ENCODE measurements at regions not wholly inside any gene's neighbourhood (a gene's known extent, or its start where the extent isn't known, plus 50 kb on each side); places are given as distances from the start of the nearest gene placed in this dataset.
"Not testable (repeated sequence)": the region's sequence is repeated elsewhere in the genome, so short reads cannot be mapped to it uniquely, and the experiment has no call there.

DNA sequence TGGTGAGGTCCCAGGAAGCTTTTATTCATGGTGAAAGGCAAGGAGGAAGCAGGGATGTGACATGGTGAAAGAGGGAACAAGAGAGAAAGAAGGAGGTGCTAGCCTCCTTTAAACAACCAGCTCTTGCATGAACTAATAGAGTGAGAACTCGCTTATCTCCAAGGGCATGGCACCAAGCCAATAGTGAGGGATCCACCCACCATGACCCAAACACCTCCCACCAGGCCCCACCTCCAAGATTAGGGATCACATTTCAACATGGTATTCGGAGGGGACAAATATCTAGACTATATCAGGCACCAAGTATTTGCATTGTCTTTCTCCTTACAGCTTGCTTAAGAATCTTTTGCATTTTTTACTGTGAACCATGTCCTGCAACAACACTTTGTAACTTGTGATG lies 91.9 kb upstream of the DHRS4 start:
- DNase-seq, result no peak

DNA sequence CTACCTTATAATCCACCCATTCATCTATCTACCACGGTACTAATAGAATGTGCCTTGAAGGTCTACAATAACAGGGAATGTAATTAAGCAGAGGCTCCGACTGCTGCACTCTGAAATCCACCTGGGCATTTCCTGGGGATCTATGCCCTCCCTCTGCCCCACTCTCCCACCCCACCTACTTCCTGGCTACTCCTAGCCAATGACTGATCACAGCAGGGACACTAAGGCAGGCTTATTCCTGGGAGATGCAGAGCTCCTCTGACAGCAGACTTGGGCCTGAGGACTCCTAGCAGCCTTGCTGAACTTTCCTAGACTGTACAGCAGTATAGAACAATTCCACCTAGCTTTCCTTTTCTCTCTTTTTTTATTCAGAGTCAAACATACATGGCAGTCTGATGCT lies 91.1 kb upstream of the DHRS4 start:
- DNase-seq, result no peak

DNA sequence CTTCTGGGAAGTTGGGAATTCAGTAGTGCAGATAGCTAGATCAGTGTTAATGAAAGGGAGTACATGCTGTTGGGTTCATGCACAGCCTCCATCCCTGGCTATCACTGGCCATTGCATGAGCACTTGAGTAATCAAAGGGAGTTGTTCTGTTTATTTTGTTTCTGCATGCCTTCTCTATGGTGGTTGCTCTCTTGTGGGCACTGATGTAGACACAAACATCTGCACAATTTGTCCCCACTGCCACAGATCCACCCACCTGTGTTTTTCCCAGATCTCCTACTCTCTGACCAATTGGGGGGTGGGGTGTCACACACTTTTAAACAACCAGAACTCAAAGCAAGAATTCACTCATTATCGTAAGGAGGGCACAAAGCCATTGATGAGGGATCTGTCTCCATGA lies 89.7 kb upstream of the DHRS4 start:
- DNase-seq, result no peak

GRCh38 chr14:23864259-23864658 lies 89.3 kb upstream of the DHRS4 start:
- DNase-seq, result no peak

DNA sequence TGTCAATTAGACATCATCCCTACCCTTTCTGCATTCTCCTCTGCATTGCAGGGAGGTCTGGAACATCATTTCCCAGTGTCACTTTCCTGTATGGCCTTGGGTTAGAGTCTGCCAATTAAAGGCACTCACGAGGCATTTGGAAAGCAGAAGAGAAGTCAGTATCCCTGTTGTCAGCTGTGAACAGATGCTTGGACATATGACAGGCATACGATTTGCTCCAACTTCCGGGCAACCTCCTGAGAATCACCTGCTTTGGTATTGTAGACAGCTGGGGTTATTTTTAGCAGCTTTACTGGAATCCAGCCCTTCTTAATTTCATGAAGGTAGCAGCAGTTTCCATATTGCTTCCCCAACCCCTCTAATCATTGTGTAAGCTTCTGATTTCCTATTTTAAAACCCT lies 88.7 kb upstream of the DHRS4 start:
- no peak for DNase-seq

- no peak for DNase-seq
Observed at GRCh38 chr14:23865502-23865901, 88.1 kb upstream of the DHRS4 start.

GRCh38 chr14:23866269-23866668 lies 87.3 kb upstream of the DHRS4 start:
- no peak for DNase-seq

DNA sequence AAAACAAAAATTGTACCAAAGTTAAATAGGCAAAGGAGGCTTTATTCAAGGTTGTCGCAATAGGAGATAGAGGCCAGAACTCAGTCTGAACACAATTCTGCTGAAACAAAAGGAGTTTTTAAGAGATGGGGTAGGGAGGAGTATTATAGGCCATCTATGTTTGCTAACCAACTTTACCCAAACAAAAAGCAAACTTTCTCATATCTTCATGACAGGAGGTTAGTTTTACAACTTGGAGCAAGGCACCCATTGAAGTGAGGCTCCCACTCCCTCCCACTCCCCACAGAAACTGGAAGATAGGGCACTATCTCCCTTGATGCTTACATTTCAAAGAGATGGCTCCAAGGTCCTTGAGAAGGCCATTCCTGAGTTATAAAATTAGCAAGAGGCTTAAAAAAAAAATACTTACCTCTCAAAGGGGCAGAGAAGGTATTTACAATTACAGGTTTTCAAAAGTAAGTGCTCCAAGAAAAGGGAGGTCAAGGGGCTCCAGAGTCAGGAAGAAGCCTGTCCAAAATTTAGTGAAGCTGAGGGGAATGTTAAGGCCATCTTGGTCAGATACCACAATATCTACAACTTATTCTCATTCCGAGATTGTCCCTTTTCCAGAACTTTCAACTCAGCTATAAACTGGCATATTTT lies 84.4 kb upstream of the DHRS4 start:
- no peak for DNase-seq

DNA sequence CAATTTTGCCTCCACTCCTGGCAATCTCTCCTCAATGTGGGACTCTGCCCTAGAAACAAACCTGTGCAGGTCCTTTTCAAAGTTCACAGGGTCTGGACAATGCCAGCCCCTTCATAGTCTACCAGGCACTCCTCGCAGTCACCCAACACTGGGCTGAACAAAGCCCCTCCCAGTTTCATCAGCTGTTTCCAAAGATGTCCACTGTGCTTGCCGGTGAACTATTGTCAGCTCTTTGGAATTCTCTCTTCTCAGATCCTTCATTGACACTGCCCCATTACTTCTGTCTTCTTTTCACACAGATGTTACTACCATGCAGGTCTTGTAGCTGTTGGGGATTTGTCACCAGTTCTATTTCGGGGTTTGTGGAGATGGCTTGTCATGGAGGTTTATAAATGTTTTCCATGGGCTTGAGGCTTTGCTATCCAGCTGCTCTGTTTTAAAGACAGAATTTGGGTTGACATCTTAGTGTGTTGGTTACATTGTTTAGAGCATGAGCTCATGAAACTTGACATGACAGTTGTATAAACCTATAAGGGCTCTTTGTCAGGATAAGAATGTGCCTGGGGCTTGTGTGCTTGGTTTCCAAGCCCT lies 77.3 kb upstream of the DHRS4 start:
- no peak for DNase-seq

DNA sequence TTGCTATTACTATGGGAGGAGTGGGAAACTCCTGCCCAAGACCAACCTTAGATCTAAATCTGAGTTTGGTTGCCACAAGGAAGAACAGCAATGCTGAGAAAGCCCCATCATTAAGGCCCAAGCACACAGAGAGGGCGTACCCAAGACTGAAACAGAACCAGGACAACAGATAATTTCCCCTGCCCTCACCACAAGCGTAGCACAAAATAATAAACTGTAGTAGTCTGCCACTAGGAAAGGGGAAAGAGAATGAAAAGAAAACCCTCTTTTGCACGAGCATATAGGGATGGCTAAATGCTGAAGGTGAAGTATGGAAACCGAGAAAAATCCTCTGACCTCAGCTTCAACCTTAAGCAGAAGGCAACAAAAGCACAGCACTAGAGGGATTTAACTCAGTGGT lies 76.5 kb upstream of the DHRS4 start:
- no peak for DNase-seq

GRCh38 chr14:23877538-23878180 lies 75.9 kb upstream of the DHRS4 start:
- DNase-seq, result no peak

DNA sequence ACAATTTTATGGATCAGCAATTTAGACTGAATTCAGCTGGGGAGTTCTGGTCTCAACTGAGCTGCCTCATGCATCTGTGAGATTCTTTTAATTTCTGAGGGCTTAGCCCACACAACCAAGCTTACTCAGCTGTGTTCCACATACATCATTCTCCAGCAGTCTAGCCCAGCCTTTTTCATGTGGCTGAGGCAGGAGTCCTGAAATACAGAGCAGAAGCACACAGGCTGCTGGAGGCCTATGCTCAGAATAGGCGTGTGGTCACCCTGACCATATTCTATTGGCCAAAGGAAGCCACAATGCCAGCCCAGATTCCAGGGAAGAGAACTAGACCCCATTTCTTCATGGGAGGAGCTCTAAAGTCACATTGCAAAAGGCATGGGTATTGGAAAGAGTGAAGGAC lies 72.3 kb upstream of the DHRS4 start:
- no peak for DNase-seq

- DNase-seq, result no peak
Observed at GRCh38 chr14:23883684-23884540, 69.7 kb upstream of the DHRS4 start.

- no peak for DNase-seq
Observed at GRCh38 chr14:23884541-23884904, 69.0 kb upstream of the DHRS4 start.

GRCh38 chr14:23887536-23887935 lies 66.0 kb upstream of the DHRS4 start:
- no peak for DNase-seq

DNA sequence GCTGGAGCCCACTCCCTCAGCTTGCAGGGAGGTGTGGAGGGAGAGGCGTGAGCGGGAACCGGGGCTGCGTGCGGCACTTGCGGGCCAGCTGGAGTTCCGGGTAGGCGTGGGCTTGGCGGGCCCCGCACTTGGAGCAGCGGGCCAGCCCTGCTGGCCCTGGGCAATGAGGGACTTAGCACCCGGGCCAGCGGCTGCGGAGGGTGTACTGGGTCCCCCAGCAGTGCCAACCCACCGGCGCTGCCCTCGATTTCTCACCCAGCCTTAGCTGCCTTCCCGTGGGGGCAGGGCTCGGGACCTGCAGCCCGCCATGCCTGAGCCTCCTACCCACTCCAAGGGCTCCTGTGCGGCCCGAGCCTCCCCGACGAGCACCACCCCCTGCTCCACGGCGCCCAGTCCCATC lies 61.9 kb upstream of the DHRS4 start:
- not testable (repeated sequence) for DNase-seq

DNA sequence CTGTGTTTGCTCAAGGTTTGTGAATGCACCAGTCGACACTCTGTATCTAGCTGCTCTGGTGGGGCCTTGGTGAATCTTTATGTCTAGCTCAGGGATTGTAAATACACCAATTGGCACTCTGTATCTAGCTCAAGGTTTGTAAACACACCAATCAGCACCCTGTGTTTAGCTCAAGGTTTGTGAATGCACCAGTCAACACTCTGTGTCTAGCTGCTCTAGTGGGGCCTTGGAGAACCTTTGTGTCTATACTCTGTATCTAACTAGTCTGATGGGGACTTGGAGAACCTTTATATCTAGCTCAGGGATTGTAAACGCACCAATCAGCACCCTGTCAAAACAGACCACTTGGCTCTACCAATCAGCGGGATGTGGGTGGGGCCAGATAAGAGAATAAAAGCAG lies 61.3 kb upstream of the DHRS4 start:
- not testable (repeated sequence) for DNase-seq

GRCh38 chr14:23894362-23895052 lies 59.1 kb upstream of the DHRS4 start:
- no peak for DNase-seq

DNA sequence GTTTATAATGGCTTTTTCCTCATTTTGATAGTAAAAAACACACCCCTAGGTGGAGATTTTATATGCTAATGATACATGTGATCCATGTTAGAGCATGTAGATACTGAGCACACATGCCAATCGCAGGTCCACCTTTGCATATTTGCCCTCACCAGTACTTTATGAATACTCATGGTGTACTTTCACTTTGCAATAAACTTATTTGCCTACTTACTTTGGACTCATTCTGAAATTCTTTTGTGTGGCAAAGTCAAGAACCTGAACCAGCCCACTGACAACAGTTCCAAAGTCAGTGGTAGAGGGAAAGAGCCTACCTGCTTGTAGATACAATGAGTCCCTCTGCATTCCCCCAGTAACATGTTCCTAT lies 58.5 kb upstream of the DHRS4 start:
- no peak for DNase-seq

- DNase-seq, result no peak
Observed at GRCh38 chr14:23895480-23895879, 58.1 kb upstream of the DHRS4 start.

DNA sequence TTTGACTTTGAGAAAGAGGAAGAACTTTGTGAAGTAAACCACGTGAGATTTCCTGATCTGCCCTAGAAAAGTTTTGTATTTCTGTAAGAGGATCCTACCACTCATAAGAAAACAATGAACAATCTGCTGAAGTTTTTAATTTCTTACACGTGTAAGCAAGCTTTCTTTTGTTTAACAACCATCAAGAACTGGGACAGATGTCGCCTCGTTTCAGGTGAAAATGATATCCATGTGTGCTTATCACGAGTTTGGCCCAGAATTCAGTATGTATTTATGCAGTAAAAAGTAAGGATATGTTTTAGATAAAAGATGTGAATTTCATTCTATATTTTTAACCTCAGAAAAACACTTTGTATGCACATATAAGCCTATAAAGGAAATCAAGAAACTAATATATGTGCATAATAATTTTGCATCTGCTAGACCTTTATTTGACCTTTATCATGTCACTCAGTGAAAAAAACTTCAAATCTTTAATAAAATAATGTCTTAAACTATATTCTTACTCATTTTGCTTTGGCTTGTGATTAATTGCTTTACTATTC lies 56.9 kb upstream of the DHRS4 start:
- DNase-seq, result no peak

DNA sequence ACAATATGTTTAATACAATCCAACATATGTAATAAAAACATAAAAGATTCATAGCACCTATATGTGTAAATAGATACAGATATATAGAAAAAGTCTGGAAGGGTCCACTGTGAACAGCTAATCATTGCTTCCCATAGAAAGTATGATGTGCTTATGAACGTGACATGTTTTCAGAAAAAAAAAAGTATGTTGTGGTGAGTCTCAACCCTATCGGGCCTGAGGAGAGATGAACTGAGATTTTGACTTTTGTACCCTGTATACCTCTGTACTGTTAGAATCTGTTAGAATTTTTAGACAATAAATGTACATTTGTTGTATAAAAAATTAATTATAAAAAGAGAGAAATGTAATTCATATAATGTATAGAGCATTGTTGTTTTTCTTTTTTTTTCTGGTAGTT lies 56.3 kb upstream of the DHRS4 start:
- not testable (repeated sequence) for DNase-seq

All from skin of body (tissue), 1 donor.